Hepatocyte (in vitro differentiated cells): ENCODE measurements at regions not wholly inside any gene's neighbourhood (a gene's known extent, or its start where the extent isn't known, plus 50 kb on each side); places are given as distances from the start of the nearest gene placed in this dataset.

Experiments
- DNase-seq: peaks from one replicate; pipeline ENCODE4 v3.0.0-alpha.2; 2016; ENCODE audit warnings: low spot score
- H2AFZ ChIP-seq: fragments of 200-600 bp; sonication (generic); 2 replicates; pipeline ENCODE4 v1.6.0; 2016; ENCODE audit warnings: antibody characterized with exemption, mild to moderate bottlenecking
- H3K27ac ChIP-seq: fragments of 200-600 bp; sonication (generic); 2 replicates; pipeline ENCODE4 v1.5.1; 2016; ENCODE audit warnings: mild to moderate bottlenecking
- H3K27me3 ChIP-seq: fragments of 200-600 bp; sonication (generic); 2 replicates; pipeline ENCODE4 v1.6.1; 2016
- H3K36me3 ChIP-seq: fragments of 200-600 bp; sonication (generic); replicated peaks from 2 replicates; pipeline ENCODE4 v1.5.1; 2016; ENCODE audit warnings: low read depth; ENCODE audit not compliant: insufficient read depth
- H3K4me1 ChIP-seq: fragments of 200-600 bp; sonication (generic); 2 replicates; pipeline ENCODE4 v1.5.1; 2016; ENCODE audit warnings: mild to moderate bottlenecking, moderate library complexity; ENCODE audit not compliant: insufficient read depth
- H3K4me2 ChIP-seq: fragments of 200-600 bp; sonication (generic); 2 replicates; pipeline ENCODE4 v1.6.0; 2016
- H3K4me3 ChIP-seq: fragments of 200-600 bp; sonication (generic); 2 replicates; pipeline ENCODE4 v1.5.1; 2016; ENCODE audit warnings: mild to moderate bottlenecking
- H3K79me2 ChIP-seq: fragments of 200-600 bp; sonication (generic); 2 replicates; pipeline ENCODE4 v1.6.0; 2017; ENCODE audit warnings: mild to moderate bottlenecking
- H3K9me2 ChIP-seq: fragments of 200-600 bp; sonication (generic); replicated peaks from 2 replicates; pipeline ENCODE4 v1.6.0; 2017; ENCODE audit warnings: mild to moderate bottlenecking; ENCODE audit not compliant: insufficient read depth
- H3K9me3 ChIP-seq: fragments of 200-600 bp; sonication (generic); 2 replicates; pipeline ENCODE4 v1.5.1; 2016; ENCODE audit warnings: low read depth, mild to moderate bottlenecking
- H4K20me1 ChIP-seq: fragments of 200-600 bp; sonication (generic); 2 replicates; pipeline ENCODE4 v1.6.0; 2016; ENCODE audit warnings: mild to moderate bottlenecking; ENCODE audit not compliant: insufficient read depth, poor library complexity, severe bottlenecking
- CTCF ChIP-seq: fragments of 200-600 bp; sonication (generic); IDR thresholded peaks from 2 replicates; pipeline ENCODE4 v1.5.1; 2016; ENCODE audit warnings: antibody characterized with exemption, mild to moderate bottlenecking; ENCODE audit not compliant: poor library complexity
- EZH2 ChIP-seq: fragments of 200-600 bp; sonication (generic); IDR thresholded peaks from 2 replicates; pipeline ENCODE4 v1.6.1; 2016; ENCODE audit warnings: antibody characterized with exemption, mild to moderate bottlenecking, borderline replicate concordance
- EZH2phosphoT487 ChIP-seq: fragments of 200-600 bp; sonication (generic); IDR thresholded peaks from one replicate; pipeline ENCODE4 v1.6.1; 2018; ENCODE audit warnings: antibody characterized with exemption, mild to moderate bottlenecking, low read depth, moderate library complexity; ENCODE audit not compliant: unreplicated experiment, severe bottlenecking
- WGBS: methylation state at CpG from one replicate; pipeline ENCODE4 v1.1.6; 2016; ENCODE audit warnings: low lambda C conversion rate; ENCODE audit errors: missing lambda C conversion rate; 5-methylcytosine and 5-hydroxymethylcytosine counted together

GRCh38 chr1:56355918-56356317 lies 223.4 kb downstream of the PLPP3 start:
- Histone ChIP-seq H3K9me2 (no peaks in the 10 kb centered on the region), H4K20me1 (no peaks in the 10 kb centered on the region), H2AFZ (no peak overlapping the region), H3K4me1 (peaks cover 7% of the 10 kb centered on the region), H3K79me2 (no peaks in the 10 kb centered on the region), H3K9me3 (no peaks in the 10 kb centered on the region), H3K4me2 (no peak overlapping the region), H3K27ac (no peak overlapping the region), H3K27me3 (no peaks in the 10 kb centered on the region), H3K4me3 (no peak overlapping the region), H3K36me3 (no peaks in the 10 kb centered on the region)
- DNase-seq, result no peak
- 66% methylated on average over 3 of the region's 3 CpGs for WGBS
- TF ChIP-seq EZH2 (no peak), EZH2phosphoT487 (no peak), CTCF (no peak)

DNA sequence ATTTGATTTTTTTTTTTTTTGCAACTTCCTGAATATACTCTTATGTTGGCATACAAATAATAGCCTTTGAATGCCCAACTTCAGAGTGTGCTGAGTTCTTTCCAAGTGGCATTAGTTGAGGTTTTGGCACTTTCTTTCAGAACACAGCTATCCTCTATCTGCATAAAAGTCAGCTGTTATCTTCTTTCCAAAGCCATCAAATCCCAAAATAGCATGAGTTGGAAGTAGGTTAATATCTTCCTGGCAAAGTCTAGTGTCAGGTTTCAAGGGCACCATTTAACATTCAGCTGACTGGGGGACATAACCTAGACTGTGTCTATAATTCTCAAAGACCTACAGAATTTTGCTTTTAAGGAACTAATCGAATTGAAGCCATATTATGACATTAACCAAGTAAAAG lies 223.9 kb downstream of the PLPP3 start:
- Histone ChIP-seq H3K27me3 (no peaks in the 10 kb centered on the region), H3K4me3 (no peak overlapping the region), H3K79me2 (no peaks in the 10 kb centered on the region), H3K9me3 (no peaks in the 10 kb centered on the region), H2AFZ (no peak overlapping the region), H3K9me2 (no peaks in the 10 kb centered on the region), H3K4me2 (no peak overlapping the region), H3K4me1 (peaks cover 7% of the 10 kb centered on the region), H4K20me1 (no peaks in the 10 kb centered on the region), H3K27ac (no peak overlapping the region), H3K36me3 (no peaks in the 10 kb centered on the region)
- no peak for DNase-seq
- 79% methylated on average over 1 of the region's 1 CpG for WGBS
- TF ChIP-seq CTCF (no peak), EZH2 (no peak), EZH2phosphoT487 (no peak)

DNA sequence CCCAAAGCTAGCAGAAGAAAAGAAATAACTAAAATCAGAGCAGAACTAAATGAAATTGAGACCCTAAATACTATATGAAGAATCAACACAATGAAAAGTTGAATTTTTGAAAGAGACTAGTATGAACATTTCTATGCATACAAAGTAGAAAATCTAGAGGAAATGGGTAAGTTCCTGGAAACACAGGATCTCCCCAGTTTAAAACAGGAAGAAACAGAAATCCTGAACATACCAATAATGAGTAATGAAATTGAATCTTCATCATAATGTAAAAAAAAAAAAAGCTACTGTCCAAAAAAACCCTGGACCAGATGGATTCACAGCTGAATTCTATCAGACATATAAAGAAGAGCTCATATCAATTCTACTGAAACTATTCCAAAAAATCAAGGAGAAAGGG lies 233.5 kb downstream of the PLPP3 start:
- no peaks in the 10 kb centered on the region for H4K20me1 ChIP-seq
- DNase-seq, result no peak
- peaks cover 6% of the 10 kb centered on the region for H3K9me3 ChIP-seq
- TF ChIP-seq CTCF (no peak), EZH2 (no peak), EZH2phosphoT487 (no peak)
- no peak overlapping the region for H3K4me3 ChIP-seq
- no peaks in the 10 kb centered on the region for H3K79me2 ChIP-seq
- no peaks in the 10 kb centered on the region for H3K9me2 ChIP-seq
- no peak overlapping the region for H3K4me2 ChIP-seq
- no peak overlapping the region for H3K27ac ChIP-seq
- H3K36me3 ChIP-seq, result no peaks in the 10 kb centered on the region
- H3K27me3 ChIP-seq, result no peaks in the 10 kb centered on the region
- no peaks in the 10 kb centered on the region for H3K4me1 ChIP-seq
- H2AFZ ChIP-seq, result no peak overlapping the region

- no peak for DNase-seq
- peaks cover 3% of the 10 kb centered on the region for H3K9me3 ChIP-seq
- no peaks in the 10 kb centered on the region for H3K4me1 ChIP-seq
- no peak overlapping the region for H2AFZ ChIP-seq
- no peaks in the 10 kb centered on the region for H3K79me2 ChIP-seq
- no peaks in the 10 kb centered on the region for H4K20me1 ChIP-seq
- no peaks in the 10 kb centered on the region for H3K9me2 ChIP-seq
- no peak overlapping the region for H3K4me3 ChIP-seq
- no peaks in the 10 kb centered on the region for H3K36me3 ChIP-seq
- no peak overlapping the region for H3K27ac ChIP-seq
- no peak for TF ChIP-seq EZH2phosphoT487
- TF ChIP-seq EZH2, result no peak
- no peak for TF ChIP-seq CTCF
- no peaks in the 10 kb centered on the region for H3K27me3 ChIP-seq
- H3K4me2 ChIP-seq, result no peak overlapping the region
Observed at GRCh38 chr1:56340977-56341376, 238.4 kb downstream of the PLPP3 start.
